GM12874 (cell line): ENCODE measurements at regions not wholly inside any gene's neighbourhood (a gene's known extent, or its start where the extent isn't known, plus 50 kb on each side); places are given as distances from the start of the nearest gene placed in this dataset.

Experiments
- TF ChIP-seq, protein P1 (sequence below): IDR thresholded peaks from 2 replicates; pipeline ENCODE4 v1.5.1; 2011; ENCODE audit warnings: low read depth, mild to moderate bottlenecking, control low read depth, low read length, moderate library complexity; ENCODE audit not compliant: insufficient read depth

DNA sequence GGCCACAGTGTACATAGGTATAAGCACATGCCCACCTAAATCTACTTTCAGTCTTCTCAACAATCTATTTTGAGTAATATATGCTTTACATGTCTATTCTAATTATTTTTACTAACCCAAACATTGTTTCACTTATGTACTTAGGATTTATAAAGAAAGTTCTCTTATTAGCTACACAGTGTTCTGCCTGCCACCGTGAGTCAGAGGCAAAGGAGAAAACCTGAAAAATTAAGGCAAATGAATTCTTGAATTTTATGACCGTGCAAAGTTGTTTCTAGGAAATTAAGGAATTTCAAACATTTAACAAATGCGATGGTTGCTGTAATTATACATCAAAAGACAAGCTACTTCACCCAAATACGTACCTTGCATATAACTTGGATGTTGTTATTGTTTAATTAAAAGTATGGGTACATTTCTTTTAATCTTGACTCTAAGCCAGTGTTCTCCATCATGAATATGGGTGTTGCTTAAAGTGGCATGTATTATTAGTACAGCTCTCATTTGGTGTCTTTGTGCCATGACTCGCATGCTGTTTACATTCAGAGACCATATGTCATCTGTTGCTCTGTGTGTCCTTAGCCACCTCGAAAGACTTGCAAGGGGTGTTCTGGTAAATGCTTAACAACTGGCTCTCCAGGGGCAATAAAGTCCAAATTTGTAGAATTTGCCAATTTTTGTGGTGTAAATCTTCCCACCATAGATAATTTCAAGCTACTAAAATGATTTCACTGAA is 154.3 kb upstream of the FN1 start:
- TF ChIP-seq, protein P1, sequence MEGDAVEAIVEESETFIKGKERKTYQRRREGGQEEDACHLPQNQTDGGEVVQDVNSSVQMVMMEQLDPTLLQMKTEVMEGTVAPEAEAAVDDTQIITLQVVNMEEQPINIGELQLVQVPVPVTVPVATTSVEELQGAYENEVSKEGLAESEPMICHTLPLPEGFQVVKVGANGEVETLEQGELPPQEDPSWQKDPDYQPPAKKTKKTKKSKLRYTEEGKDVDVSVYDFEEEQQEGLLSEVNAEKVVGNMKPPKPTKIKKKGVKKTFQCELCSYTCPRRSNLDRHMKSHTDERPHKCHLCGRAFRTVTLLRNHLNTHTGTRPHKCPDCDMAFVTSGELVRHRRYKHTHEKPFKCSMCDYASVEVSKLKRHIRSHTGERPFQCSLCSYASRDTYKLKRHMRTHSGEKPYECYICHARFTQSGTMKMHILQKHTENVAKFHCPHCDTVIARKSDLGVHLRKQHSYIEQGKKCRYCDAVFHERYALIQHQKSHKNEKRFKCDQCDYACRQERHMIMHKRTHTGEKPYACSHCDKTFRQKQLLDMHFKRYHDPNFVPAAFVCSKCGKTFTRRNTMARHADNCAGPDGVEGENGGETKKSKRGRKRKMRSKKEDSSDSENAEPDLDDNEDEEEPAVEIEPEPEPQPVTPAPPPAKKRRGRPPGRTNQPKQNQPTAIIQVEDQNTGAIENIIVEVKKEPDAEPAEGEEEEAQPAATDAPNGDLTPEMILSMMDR, result no peak

DNA sequence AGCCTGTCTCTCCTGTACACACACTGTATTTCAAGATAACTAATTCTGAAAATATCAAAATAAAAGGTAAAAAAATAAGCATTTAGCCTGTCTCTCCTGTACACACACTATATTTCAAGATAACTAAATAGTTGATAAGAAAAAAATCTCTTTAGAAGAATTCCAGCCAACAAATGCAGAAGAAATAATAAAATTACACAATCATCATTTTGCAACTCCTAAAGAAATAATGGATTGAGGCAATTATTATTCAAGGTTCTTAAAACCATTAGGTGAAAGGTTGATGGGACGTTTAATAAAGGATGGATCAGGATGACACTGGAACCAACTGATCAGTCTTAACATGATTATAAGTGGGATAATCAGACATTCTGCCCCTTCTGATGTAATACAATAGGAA is 148.0 kb upstream of the FN1 start:
- TF ChIP-seq, protein P1, result no peak

GRCh38 chr2:215579809-215580208 is 143.9 kb upstream of the FN1 start:
- TF ChIP-seq, protein P1, result no peak

- TF ChIP-seq, protein P1, result no peak
Observed at GRCh38 chr2:215577356-215577755, 141.5 kb upstream of the FN1 start.

DNA sequence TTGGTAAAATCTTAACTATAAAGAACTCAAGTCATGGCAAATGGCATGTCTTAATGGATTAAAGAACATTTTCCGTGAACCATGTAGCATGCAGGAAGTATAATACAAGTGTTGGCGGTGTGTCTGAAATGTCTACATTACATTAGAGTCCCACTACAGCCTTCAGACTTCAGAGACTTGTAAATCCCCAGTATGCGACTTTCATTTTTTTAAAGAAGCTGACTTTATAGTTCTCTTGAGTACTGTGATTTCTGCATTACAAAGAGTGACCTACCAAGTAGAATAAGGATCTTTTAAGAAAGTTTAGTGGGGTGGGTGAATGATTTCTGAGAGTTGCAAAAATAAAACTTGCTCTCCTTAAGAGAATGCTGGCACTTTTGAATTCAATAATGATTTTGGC is 140.7 kb upstream of the FN1 start:
- TF ChIP-seq, protein P1, result no peak

GRCh38 chr2:215573496-215573895 is 137.6 kb upstream of the FN1 start:
- TF ChIP-seq, protein P1, result no peak

- TF ChIP-seq, protein P1, result no peak
Observed at GRCh38 chr2:215572341-215572848, 136.5 kb upstream of the FN1 start.
